ENCODE measurements at regions not wholly inside any gene's neighbourhood (a gene's known extent, or its start where the extent isn't known, plus 50 kb on each side); places are given as distances from the start of the nearest gene placed in this dataset.

- TF ChIP-seq, protein P1, sequence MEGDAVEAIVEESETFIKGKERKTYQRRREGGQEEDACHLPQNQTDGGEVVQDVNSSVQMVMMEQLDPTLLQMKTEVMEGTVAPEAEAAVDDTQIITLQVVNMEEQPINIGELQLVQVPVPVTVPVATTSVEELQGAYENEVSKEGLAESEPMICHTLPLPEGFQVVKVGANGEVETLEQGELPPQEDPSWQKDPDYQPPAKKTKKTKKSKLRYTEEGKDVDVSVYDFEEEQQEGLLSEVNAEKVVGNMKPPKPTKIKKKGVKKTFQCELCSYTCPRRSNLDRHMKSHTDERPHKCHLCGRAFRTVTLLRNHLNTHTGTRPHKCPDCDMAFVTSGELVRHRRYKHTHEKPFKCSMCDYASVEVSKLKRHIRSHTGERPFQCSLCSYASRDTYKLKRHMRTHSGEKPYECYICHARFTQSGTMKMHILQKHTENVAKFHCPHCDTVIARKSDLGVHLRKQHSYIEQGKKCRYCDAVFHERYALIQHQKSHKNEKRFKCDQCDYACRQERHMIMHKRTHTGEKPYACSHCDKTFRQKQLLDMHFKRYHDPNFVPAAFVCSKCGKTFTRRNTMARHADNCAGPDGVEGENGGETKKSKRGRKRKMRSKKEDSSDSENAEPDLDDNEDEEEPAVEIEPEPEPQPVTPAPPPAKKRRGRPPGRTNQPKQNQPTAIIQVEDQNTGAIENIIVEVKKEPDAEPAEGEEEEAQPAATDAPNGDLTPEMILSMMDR (IDR thresholded peaks at IDR 0.05): no peak
- TF ChIP-seq EP300 (IDR thresholded peaks at IDR 0.05; ENCODE audit: low read depth) (no peak), POLR2A (IDR thresholded peaks at IDR 0.05) (no peak)
Measured at GRCh38 chr1:229710746-229711145, 84.7 kb downstream of the URB2 start.
